Astrocyte (in vitro differentiated cells and primary cell): ENCODE measurements at regions not wholly inside any gene's neighbourhood (a gene's known extent, or its start where the extent isn't known, plus 50 kb on each side); places are given as distances from the start of the nearest gene placed in this dataset.

Experiments
- EZH2 ChIP-seq: IDR thresholded peaks from 2 replicates; pipeline ENCODE4 v1.6.1; 2012; ENCODE audit warnings: mild to moderate bottlenecking, low read length, inconsistent platforms; ENCODE audit not compliant: insufficient read depth
- TF ChIP-seq, protein P1 (sequence below): IDR thresholded peaks from 2 replicates; pipeline ENCODE4 v1.5.1; 2011; ENCODE audit warnings: low read depth, mild to moderate bottlenecking, inconsistent platforms, low read length, moderate library complexity; ENCODE audit not compliant: insufficient read depth

- TF ChIP-seq, protein P1, sequence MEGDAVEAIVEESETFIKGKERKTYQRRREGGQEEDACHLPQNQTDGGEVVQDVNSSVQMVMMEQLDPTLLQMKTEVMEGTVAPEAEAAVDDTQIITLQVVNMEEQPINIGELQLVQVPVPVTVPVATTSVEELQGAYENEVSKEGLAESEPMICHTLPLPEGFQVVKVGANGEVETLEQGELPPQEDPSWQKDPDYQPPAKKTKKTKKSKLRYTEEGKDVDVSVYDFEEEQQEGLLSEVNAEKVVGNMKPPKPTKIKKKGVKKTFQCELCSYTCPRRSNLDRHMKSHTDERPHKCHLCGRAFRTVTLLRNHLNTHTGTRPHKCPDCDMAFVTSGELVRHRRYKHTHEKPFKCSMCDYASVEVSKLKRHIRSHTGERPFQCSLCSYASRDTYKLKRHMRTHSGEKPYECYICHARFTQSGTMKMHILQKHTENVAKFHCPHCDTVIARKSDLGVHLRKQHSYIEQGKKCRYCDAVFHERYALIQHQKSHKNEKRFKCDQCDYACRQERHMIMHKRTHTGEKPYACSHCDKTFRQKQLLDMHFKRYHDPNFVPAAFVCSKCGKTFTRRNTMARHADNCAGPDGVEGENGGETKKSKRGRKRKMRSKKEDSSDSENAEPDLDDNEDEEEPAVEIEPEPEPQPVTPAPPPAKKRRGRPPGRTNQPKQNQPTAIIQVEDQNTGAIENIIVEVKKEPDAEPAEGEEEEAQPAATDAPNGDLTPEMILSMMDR, result no peak
- no peak for TF ChIP-seq EZH2
Measured at GRCh38 chr18:78799382-78800089, 180.1 kb upstream of the SALL3 start.
